ENCODE measurements at regions not wholly inside any gene's neighbourhood (a gene's known extent, or its start where the extent isn't known, plus 50 kb on each side); places are given as distances from the start of the nearest gene placed in this dataset.

DNA sequence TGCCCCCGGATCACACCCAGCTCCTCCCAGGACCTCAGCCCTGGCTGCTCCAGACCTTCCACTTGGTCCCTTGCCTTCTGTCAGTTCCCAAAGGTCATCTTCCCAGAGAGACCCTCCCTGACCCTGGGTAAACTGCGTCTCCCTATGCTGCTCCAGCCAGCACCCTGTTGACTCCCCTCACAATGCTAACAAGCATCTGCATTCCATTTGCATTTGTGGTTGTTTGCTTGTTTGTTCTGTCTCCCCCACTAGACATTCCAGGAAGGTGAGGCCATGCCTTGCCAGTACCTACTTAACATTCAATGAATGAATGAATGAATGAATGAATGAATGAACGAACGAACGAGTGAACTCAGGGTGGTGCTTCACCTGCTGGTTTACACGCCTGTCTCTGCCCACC is 171.2 kb downstream of the WSCD1 start:
- TF ChIP-seq POLR2A (IDR thresholded peaks at IDR 0.05), result no peak
- TF ChIP-seq, protein P1, sequence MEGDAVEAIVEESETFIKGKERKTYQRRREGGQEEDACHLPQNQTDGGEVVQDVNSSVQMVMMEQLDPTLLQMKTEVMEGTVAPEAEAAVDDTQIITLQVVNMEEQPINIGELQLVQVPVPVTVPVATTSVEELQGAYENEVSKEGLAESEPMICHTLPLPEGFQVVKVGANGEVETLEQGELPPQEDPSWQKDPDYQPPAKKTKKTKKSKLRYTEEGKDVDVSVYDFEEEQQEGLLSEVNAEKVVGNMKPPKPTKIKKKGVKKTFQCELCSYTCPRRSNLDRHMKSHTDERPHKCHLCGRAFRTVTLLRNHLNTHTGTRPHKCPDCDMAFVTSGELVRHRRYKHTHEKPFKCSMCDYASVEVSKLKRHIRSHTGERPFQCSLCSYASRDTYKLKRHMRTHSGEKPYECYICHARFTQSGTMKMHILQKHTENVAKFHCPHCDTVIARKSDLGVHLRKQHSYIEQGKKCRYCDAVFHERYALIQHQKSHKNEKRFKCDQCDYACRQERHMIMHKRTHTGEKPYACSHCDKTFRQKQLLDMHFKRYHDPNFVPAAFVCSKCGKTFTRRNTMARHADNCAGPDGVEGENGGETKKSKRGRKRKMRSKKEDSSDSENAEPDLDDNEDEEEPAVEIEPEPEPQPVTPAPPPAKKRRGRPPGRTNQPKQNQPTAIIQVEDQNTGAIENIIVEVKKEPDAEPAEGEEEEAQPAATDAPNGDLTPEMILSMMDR (IDR thresholded peaks at IDR 0.05), result no peak

Data from thyroid gland (tissue), 4 donors.